T-cell (primary cell): ENCODE measurements at regions not wholly inside any gene's neighbourhood (a gene's known extent, or its start where the extent isn't known, plus 50 kb on each side); places are given as distances from the start of the nearest gene placed in this dataset.

ENCODE experiments used
- ATAC-seq, 4 experiments: fragments of 200-7000 bp in 3 of 4; fragments of 150-1000 bp in 1 of 4; cut with Tn5 transposase; replicated peaks in 1 of 4; 1 replicate in 3 of 4; 2 replicates in 1 of 4; pipeline ENCODE4 v1.10.0; 2021; ENCODE audit warnings: moderate library complexity in 3 of 4, mild to moderate bottlenecking in 2 of 4, moderate number of reproducible peaks in 1 of 4
- CTCF ChIA-PET, 2 donors: fragments of 300-600 bp; sonication (Branson Sonifier 250); formaldehyde crosslinking; loops; one replicate each; lab custom pipeline; 2022; ENCODE audit warnings: antibody characterized with exemption in 2 of 2; lab: Charles Lee
- POLR2A ChIA-PET, 2 donors: fragments of 300-600 bp; sonication (Branson Sonifier 250); formaldehyde crosslinking; loops; one replicate each; lab custom pipeline; 2022; ENCODE audit warnings: antibody characterized with exemption in 2 of 2; lab: Charles Lee
- DNase-seq, 35 experiments: peaks; one replicate each; pipeline versions ENCODE4 v3.0.0 to v3.0.0-alpha.2; 2013 to 2023
- H3K27ac ChIP-seq: one replicate; pipeline ENCODE4 v1.5.1; 2013; ENCODE audit warnings: low read length
- H3K27me3 ChIP-seq, 2 experiments: replicated peaks in 1 of 2; 1 replicate in 1 of 2; 2 replicates in 1 of 2; pipeline versions ENCODE4 v1.6.1 to v1.7.0; 2013; ENCODE audit warnings: low read length in 1 of 2, mixed read lengths in 1 of 2; ENCODE audit not compliant: control insufficient read depth in 2 of 2, insufficient read depth in 2 of 2; ENCODE audit errors: extremely low read depth in 1 of 2
- H3K36me3 ChIP-seq, 2 donors: 1 replicate in 1 of 2; 2 replicates in 1 of 2; pipeline versions ENCODE4 v1.6.1 to v1.7.0; 2013; ENCODE audit warnings: low read length in 1 of 2; ENCODE audit not compliant: control insufficient read depth in 2 of 2, insufficient read depth in 1 of 2; ENCODE audit errors: extremely low read depth in 1 of 2
- H3K4me1 ChIP-seq, 2 experiments: 1 replicate in 1 of 2; 2 replicates in 1 of 2; pipeline versions ENCODE4 v1.6.1 to v1.7.0; 2013; ENCODE audit warnings: low read length in 2 of 2, mixed read lengths in 1 of 2; ENCODE audit not compliant: insufficient read depth in 2 of 2, control insufficient read depth in 1 of 2; ENCODE audit errors: extremely low read depth in 1 of 2
- H3K4me3 ChIP-seq, 2 donors: 1 replicate in 1 of 2; 2 replicates in 1 of 2; pipeline versions ENCODE4 v1.5.1 to v1.7.0; 2013; ENCODE audit warnings: mild to moderate bottlenecking in 2 of 2, low read length in 1 of 2, moderate library complexity in 1 of 2; ENCODE audit not compliant: control insufficient read depth in 1 of 2; ENCODE audit errors: extremely low read depth in 1 of 2
- H3K9me3 ChIP-seq: 2 replicates; pipeline ENCODE4 v1.7.0; 2013
- H3K27ac Mint-ChIP-seq, 2 donors: one replicate each; pipeline ENCODE4 v1.8.0; 2020 to 2021; ENCODE audit warnings: mild to moderate bottlenecking in 2 of 2, mixed read lengths in 2 of 2
- H3K27me3 Mint-ChIP-seq, 2 donors: one replicate each; pipeline ENCODE4 v1.8.0; 2021 to 2022; ENCODE audit warnings: mixed read lengths in 2 of 2
- H3K36me3 Mint-ChIP-seq: one replicate; pipeline ENCODE4 v1.8.0; 2021; ENCODE audit warnings: mixed read lengths
- H3K4me1 Mint-ChIP-seq, 3 donors: one replicate each; pipeline ENCODE4 v1.8.0; 2020 to 2022; ENCODE audit warnings: mixed read lengths in 3 of 3, mild to moderate bottlenecking in 1 of 3
- H3K4me3 Mint-ChIP-seq, 3 donors: one replicate each; pipeline ENCODE4 v1.8.0; 2020 to 2022; ENCODE audit warnings: mild to moderate bottlenecking in 3 of 3, mixed read lengths in 3 of 3, moderate library complexity in 3 of 3
- H3K9me3 Mint-ChIP-seq, 3 donors: one replicate each; pipeline ENCODE4 v1.8.0; 2020 to 2022; ENCODE audit warnings: mixed read lengths in 3 of 3
- WGBS: methylation state at CpG from one replicate; pipeline ENCODE4 v1.1.5; 2013; ENCODE audit warnings: missing lambda C conversion rate; ENCODE audit not compliant: insufficient coverage; 5-methylcytosine and 5-hydroxymethylcytosine counted together

DNA sequence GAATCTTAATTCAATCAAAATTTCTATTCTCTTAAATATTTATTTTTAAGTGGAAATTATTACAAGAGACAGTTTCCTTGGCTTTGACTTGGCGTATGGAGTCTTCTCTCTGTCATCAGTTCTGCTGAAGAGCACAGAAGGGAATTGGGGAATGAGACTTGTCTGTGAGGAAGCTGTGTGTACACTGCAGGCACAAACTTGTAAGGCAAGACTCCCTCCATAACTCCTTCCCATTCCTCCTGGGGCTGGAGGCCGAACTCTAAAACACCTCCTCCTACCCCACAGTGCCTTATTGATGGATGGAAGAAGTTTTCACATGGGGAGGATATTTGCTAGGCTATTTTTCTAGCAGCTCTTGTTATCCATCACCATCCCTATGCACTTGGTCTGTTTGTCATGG, 187.4 kb upstream of the ELL2 start:
- H3K27ac Mint-ChIP-seq: no peak overlapping the region
- peaks cover 2 to 12% of the 10 kb centered on the region in 2 donors for H3K27me3 Mint-ChIP-seq
- H3K9me3 ChIP-seq: no peaks in the 10 kb centered on the region
- ChIA-PET CTCF (interaction anchor here in 1 of 2 donors (0.6 kb wide), 1 partner anchor 136 kb away, joined by 3 read pairs; no protein-coding TSS in a partner anchor), POLR2A (no interaction called here)
- DNase-seq: no peak
- no peaks in the 10 kb centered on the region for H3K36me3 ChIP-seq
- no peak overlapping the region for H3K4me3 ChIP-seq
- H3K27me3 ChIP-seq: no peaks in the 10 kb centered on the region
- H3K4me1 Mint-ChIP-seq: no peaks in the 10 kb centered on the region
- no peak overlapping the region for H3K4me3 Mint-ChIP-seq
- H3K9me3 Mint-ChIP-seq: no peaks in the 10 kb centered on the region
- ATAC-seq: no peak
- WGBS: no CpG with 5 or more reads among the region's 2 CpGs
- no peaks in the 10 kb centered on the region for H3K36me3 Mint-ChIP-seq
- H3K27ac ChIP-seq: no peak overlapping the region
- no peaks in the 10 kb centered on the region for H3K4me1 ChIP-seq

DNA sequence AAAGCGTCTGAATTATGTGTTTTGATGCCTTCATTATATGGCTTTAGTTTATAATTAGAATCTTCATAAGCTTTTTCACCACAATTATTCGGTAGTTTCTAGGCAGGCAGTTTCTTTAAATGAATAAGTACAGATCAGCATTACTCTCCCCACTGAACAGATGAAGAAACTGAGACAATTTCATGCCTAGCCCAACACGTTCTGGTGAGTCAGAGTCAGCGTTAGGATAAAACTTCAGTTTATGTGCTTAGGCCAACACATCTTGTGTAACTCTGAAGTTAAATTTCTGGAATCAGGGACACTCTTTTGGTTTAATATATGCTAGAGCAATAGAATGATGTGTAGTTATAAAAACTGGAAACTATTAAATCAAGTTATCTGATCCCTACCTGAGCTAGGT, 186.7 kb upstream of the ELL2 start:
- Histone ChIP-seq H3K27ac (no peak overlapping the region), H3K4me1 (no peaks in the 10 kb centered on the region), H3K36me3 (no peaks in the 10 kb centered on the region), H3K4me3 (no peak overlapping the region), H3K27me3 (no peaks in the 10 kb centered on the region), H3K9me3 (no peaks in the 10 kb centered on the region)
- H3K36me3 Mint-ChIP-seq: no peaks in the 10 kb centered on the region
- ATAC-seq: no peak
- H3K27ac Mint-ChIP-seq: no peak overlapping the region
- no peak for DNase-seq
- 90% methylated on average over 2 of the region's 4 CpGs for WGBS
- ChIA-PET CTCF (no interaction called here), POLR2A (no interaction called here)
- H3K9me3 Mint-ChIP-seq: no peaks in the 10 kb centered on the region
- peaks cover 2 to 12% of the 10 kb centered on the region in 2 donors for H3K27me3 Mint-ChIP-seq
- H3K4me1 Mint-ChIP-seq: no peaks in the 10 kb centered on the region
- H3K4me3 Mint-ChIP-seq: no peak overlapping the region

DNA sequence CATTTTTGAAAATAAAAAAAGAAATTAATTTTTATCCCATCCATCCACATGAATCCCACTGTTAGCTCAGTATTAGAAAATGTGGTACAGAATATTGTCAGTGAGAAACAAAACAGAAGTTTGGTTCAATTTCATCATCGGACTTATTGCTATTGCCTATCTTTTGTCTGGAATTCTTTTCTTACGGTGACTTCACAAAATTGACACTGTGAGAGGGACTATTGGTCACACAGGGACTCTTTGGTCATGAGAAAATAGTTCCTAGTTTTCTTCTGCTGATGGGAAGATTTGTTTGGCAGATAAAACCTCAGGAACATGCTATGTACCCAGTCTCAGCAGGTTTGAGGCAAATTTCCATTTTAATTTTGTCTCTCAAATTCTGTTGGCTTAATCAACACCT, 186.2 kb upstream of the ELL2 start:
- Histone ChIP-seq H3K9me3 (no peaks in the 10 kb centered on the region), H3K4me3 (no peak overlapping the region), H3K4me1 (no peaks in the 10 kb centered on the region), H3K27me3 (no peaks in the 10 kb centered on the region), H3K27ac (no peak overlapping the region), H3K36me3 (no peaks in the 10 kb centered on the region)
- ATAC-seq (no peak), DNase-seq (no peak)
- Mint-ChIP-seq H3K4me3 (no peak overlapping the region), H3K27me3 (peaks cover 2 to 12% of the 10 kb centered on the region in 2 donors), H3K4me1 (no peaks in the 10 kb centered on the region), H3K36me3 (no peaks in the 10 kb centered on the region), H3K9me3 (no peaks in the 10 kb centered on the region), H3K27ac (no peak overlapping the region)
- POLR2A ChIA-PET: no interaction called here
- CTCF ChIA-PET: no interaction called here
- 100% methylated on average over 1 of the region's 2 CpGs for WGBS

DNA sequence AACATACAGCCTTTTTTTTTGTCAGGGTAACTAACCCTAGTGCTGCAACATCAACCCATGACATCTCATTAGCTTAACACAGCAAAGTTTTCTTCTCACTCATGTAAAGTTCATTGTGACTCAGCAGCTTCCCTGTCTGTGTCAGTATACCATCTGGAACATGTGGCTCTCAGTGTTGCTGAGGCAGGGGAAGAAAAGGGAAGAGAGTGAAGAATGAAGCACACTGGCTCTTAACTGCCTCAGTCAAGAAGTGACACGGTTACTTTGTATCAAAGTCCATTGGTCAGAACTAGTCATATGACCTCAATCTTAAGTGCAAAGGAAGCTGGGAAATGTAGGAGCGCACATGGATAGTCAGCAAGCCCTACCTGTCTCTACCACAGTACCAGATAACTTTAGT, 185.0 kb upstream of the ELL2 start:
- WGBS: 0% methylated on average over 1 of the region's 2 CpGs
- Mint-ChIP-seq H3K4me1 (no peaks in the 10 kb centered on the region), H3K27me3 (peaks cover 5 to 12% of the 10 kb centered on the region in 2 donors), H3K27ac (no peak overlapping the region), H3K36me3 (no peaks in the 10 kb centered on the region), H3K4me3 (no peak overlapping the region), H3K9me3 (no peaks in the 10 kb centered on the region)
- Histone ChIP-seq H3K27me3 (no peaks in the 10 kb centered on the region), H3K4me3 (no peak overlapping the region), H3K9me3 (no peaks in the 10 kb centered on the region), H3K4me1 (no peaks in the 10 kb centered on the region), H3K36me3 (no peaks in the 10 kb centered on the region), H3K27ac (no peak overlapping the region)
- DNase-seq (no peak), ATAC-seq (peak in 1 of 4 experiments; percentile 16)
- CTCF ChIA-PET: no interaction called here
- POLR2A ChIA-PET: no interaction called here

DNA sequence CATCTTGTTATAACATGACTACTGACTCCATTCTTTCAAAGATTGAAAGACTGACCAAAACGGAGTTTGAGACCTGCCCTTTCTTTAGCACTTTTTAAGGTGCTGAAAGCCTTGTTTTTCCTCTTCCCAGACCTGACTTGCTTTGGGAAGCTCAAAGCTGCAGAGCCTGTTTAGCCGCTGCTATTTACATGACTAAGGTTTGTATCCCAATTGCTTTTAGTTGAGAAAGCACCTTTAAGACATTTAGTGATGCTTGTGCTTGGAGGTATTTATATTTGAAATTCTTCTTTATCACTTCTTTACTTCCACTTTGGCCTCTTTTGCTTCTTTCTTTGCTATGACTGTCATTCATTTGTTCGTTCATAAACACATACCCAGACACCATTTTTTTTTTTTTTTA, 182.6 kb upstream of the ELL2 start:
- Histone ChIP-seq H3K36me3 (no peaks in the 10 kb centered on the region), H3K4me1 (no peaks in the 10 kb centered on the region), H3K9me3 (no peaks in the 10 kb centered on the region), H3K27ac (no peak overlapping the region), H3K27me3 (no peaks in the 10 kb centered on the region), H3K4me3 (no peak overlapping the region)
- CTCF ChIA-PET: no interaction called here
- no peaks in the 10 kb centered on the region for H3K36me3 Mint-ChIP-seq
- H3K4me3 Mint-ChIP-seq: no peak overlapping the region
- peaks cover 5 to 25% of the 10 kb centered on the region in 2 donors for H3K27me3 Mint-ChIP-seq
- H3K27ac Mint-ChIP-seq: no peak overlapping the region
- DNase-seq (no peak), ATAC-seq (no peak)
- no CpG with 5 or more reads among the region's 3 CpGs for WGBS
- POLR2A ChIA-PET: no interaction called here
- no peaks in the 10 kb centered on the region for H3K4me1 Mint-ChIP-seq
- H3K9me3 Mint-ChIP-seq: no peaks in the 10 kb centered on the region

DNA sequence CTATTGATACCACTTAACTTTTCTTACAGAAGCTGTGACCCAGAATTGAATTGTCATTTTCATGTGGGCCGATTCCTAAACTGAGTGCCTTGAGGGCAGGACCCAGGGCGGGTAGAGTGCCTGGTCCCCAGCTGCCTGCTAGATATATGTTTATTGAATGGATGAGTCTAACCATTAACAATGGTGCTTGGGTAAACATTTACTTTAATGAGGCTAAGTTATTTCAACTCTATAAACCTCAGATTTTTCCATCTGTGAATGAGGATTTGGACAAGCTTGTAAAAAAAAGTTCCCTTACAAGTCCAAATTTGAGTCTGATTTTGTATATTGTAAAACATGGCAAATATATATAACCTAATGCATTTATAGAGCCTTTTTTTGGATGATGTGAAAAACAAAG, 181.8 kb upstream of the ELL2 start:
- ATAC-seq: no peak
- Mint-ChIP-seq H3K9me3 (no peaks in the 10 kb centered on the region), H3K36me3 (no peaks in the 10 kb centered on the region), H3K27ac (no peak overlapping the region), H3K4me1 (no peaks in the 10 kb centered on the region), H3K4me3 (no peak overlapping the region), H3K27me3 (peaks cover 5 to 22% of the 10 kb centered on the region in 2 donors)
- Histone ChIP-seq H3K9me3 (no peaks in the 10 kb centered on the region), H3K27ac (no peak overlapping the region), H3K36me3 (no peaks in the 10 kb centered on the region), H3K4me1 (no peaks in the 10 kb centered on the region), H3K27me3 (no peaks in the 10 kb centered on the region), H3K4me3 (no peak overlapping the region)
- no peak for DNase-seq
- CTCF ChIA-PET: no interaction called here
- POLR2A ChIA-PET: no interaction called here
- 80% methylated on average over 1 of the region's 2 CpGs for WGBS

DNA sequence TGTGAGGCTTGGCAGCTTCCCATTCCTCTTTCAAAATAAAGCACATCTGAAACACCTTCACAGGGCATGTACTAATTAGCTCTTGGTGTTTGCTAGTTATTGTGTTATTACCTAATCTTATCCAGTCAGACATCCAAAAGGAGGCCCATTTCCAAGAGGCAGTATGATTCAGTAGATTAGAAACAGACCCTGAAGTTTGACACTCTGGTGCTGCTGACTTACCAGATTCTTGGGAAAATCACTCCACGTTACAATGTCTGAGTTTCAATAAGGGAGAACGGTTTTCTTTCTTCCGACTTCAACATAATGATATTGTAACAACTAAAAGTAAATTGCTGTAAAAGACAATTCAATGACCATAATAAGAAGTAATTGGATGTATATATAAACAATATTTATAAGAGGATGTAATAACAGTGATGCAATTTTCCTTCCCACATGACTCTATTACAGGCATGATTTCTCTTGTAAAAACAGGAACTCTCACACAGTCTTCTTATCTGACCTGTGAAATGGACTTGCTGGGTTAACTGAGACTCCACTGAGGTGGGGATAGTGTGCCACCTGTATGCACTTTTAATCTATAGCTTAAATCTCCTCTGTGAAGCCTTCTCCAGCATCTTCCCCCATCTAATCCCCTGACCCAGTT, 181.3 kb upstream of the ELL2 start:
- DNase-seq (no peak), ATAC-seq (no peak)
- Histone ChIP-seq H3K9me3 (no peaks in the 10 kb centered on the region), H3K36me3 (no peaks in the 10 kb centered on the region), H3K4me3 (no peak overlapping the region), H3K27ac (no peak overlapping the region), H3K4me1 (no peaks in the 10 kb centered on the region), H3K27me3 (no peaks in the 10 kb centered on the region)
- Mint-ChIP-seq H3K27ac (no peak overlapping the region), H3K27me3 (peaks cover 5 to 18% of the 10 kb centered on the region in 2 donors), H3K4me3 (no peak overlapping the region), H3K9me3 (no peaks in the 10 kb centered on the region), H3K36me3 (no peaks in the 10 kb centered on the region), H3K4me1 (no peaks in the 10 kb centered on the region)
- WGBS: no CpG with 5 or more reads among the region's 3 CpGs
- ChIA-PET CTCF (no interaction called here), POLR2A (interaction anchor here in 1 of 2 donors (0.6 kb wide), 1 partner anchor 203 kb away, joined by 3 read pairs; no protein-coding TSS in a partner anchor)
